Fibroblast of skin of abdomen (primary cell): ENCODE measurements at regions not wholly inside any gene's neighbourhood (a gene's known extent, or its start where the extent isn't known, plus 50 kb on each side); places are given as distances from the start of the nearest gene placed in this dataset.

Experiments used
- DNase-seq: peaks from one replicate; pipeline ENCODE4 v3.0.0-alpha.2; 2013

- DNase-seq, result no peak
These were observed 84.4 kb upstream of the SYPL1 start for GRCh38 chr7:106196460-106197021.

GRCh38 chr7:106193661-106194060, 81.5 kb upstream of the SYPL1 start:
- DNase-seq, result no peak

- no peak for DNase-seq
These were observed 78.6 kb upstream of the SYPL1 start for GRCh38 chr7:106190589-106191330.

GRCh38 chr7:106187613-106188350, 75.7 kb upstream of the SYPL1 start:
- no peak for DNase-seq

GRCh38 chr7:106185719-106186118, 73.6 kb upstream of the SYPL1 start:
- no peak for DNase-seq

- DNase-seq, result no peak
These were observed 71.8 kb upstream of the SYPL1 start for GRCh38 chr7:106183952-106184351.

GRCh38 chr7:106182904-106183303, 70.8 kb upstream of the SYPL1 start:
- DNase-seq, result no peak

- DNase-seq, result no peak
These were observed 69.7 kb upstream of the SYPL1 start for GRCh38 chr7:106181658-106182265.

- no peak for DNase-seq
These were observed 68.6 kb upstream of the SYPL1 start for GRCh38 chr7:106180721-106181120.

- DNase-seq, result no peak
These were observed 67.1 kb upstream of the SYPL1 start for GRCh38 chr7:106179256-106179655.

- peak; percentile 51 for DNase-seq
These were observed 66.6 kb upstream of the SYPL1 start for GRCh38 chr7:106178593-106179134.

GRCh38 chr7:106177738-106178592, 65.9 kb upstream of the SYPL1 start:
- no peak for DNase-seq

GRCh38 chr7:106177300-106177690, 65.2 kb upstream of the SYPL1 start:
- DNase-seq, result no peak

GRCh38 chr7:106176414-106177299, 64.5 kb upstream of the SYPL1 start:
- DNase-seq, result peak; percentile 75

GRCh38 chr7:106175507-106175906, 63.4 kb upstream of the SYPL1 start:
- DNase-seq, result no peak

- DNase-seq, result no peak
These were observed 58.5 kb upstream of the SYPL1 start for GRCh38 chr7:106170651-106171050.

- no peak for DNase-seq
These were observed 57.9 kb upstream of the SYPL1 start for GRCh38 chr7:106169821-106170610.

- DNase-seq, result peak; percentile 15
These were observed 55.5 kb upstream of the SYPL1 start for GRCh38 chr7:106167439-106168136.

GRCh38 chr7:106166651-106167342, 54.7 kb upstream of the SYPL1 start:
- DNase-seq, result peak; percentile 74
